Suppressor macrophage treated with lipopolysaccharide for 1 hour (primary cell): ENCODE measurements at regions not wholly inside any gene's neighbourhood (a gene's known extent, or its start where the extent isn't known, plus 50 kb on each side); places are given as distances from the start of the nearest gene placed in this dataset.
"Not testable (repeated sequence)": the region's sequence is repeated elsewhere in the genome, so short reads cannot be mapped to it uniquely, and the experiment has no call there.

ENCODE experiments used
- DNase-seq, 3 donors: peaks; one replicate each; pipeline ENCODE4 v3.0.0-alpha.2; 2020 to 2022

DNA sequence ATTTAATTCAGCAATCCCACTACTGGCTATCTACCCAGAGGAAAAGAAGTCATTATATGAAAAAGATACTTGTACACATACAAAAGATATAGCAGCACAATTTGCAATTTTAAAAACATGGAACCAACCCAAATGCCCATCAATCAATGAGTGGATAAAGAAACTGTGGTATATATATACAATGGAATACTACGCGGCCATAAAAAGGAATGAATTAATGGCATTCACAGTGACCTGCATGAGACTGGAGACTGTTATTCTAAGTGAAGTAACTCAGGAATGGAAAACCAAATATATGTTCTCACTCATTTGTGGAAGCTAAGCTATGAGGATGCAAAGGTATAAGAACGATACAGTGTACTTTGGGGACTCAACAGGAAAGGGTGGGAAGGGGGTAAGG is 102.8 kb upstream of the KCNMA1 start:
- DNase-seq = not testable (repeated sequence)

DNA sequence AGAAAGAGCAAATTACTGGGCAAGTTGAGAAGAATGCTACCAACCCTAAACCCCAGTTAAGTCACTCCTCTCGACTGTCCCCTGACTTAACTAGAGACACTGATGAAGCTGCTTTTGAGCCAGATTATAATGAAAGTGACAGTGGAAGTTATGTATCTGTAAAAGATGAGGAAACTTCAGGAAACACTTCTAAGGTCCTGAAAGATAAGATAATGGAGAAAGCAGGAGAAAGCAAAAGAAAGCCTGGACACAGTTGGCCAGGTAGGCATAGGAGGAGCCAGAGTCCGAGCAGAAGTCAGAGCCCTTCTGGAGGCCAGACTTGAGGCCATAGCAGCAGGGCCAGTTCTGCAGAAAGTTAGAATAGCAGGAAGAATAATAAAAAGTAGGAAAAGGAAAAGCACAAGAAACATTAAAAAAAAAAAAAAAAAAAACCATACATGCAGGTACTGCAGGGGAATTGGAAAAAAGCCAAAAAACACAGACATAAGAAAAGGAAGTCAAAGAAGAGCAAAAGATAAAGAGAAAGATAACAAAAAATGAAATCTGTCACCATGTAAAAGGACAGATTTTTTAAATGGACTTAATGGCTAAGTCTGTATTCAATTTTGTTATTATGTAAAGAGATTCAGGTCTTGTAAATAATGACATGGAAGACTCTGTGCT is 101.0 kb upstream of the KCNMA1 start:
- DNase-seq = no peak

DNA sequence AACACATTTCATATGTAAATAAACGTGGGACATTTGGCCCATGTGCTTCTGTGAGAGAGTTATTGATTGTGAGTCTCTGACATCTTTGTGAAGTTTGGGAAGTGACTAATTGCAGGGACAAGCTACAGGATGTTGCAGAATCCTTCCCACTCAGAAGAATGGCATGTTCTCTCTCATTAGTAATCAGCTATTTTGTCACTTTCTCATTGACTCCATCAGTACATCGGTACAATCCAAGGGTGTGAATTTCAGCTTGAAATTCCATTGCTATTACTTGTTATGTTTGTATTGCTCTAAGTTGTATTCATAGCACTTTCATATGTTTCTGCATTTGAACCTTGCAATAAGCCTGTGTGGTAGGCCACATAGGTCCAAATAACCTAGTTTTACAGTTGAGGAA is 100.0 kb upstream of the KCNMA1 start:
- no peak for DNase-seq

DNA sequence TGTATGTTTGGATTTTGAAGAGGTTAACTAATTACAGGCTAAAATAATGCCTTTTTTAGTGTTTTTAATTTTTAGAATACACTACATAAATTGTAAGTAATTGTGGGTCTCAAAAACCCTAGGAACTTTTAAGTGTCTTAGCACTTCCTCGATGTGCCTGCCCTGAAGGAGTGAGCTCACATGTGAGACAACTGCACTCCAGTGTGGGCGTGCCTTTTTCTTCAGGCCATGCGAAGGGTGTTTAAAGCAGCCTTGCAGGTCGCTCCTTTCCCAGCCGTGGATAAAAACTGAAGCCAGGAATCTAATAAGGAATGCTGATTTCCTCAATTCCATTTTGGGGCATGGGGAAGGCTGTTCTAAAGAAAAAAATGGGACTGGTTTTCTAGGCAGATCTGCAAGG is 97.5 kb upstream of the KCNMA1 start:
- DNase-seq = not testable (repeated sequence)

DNA sequence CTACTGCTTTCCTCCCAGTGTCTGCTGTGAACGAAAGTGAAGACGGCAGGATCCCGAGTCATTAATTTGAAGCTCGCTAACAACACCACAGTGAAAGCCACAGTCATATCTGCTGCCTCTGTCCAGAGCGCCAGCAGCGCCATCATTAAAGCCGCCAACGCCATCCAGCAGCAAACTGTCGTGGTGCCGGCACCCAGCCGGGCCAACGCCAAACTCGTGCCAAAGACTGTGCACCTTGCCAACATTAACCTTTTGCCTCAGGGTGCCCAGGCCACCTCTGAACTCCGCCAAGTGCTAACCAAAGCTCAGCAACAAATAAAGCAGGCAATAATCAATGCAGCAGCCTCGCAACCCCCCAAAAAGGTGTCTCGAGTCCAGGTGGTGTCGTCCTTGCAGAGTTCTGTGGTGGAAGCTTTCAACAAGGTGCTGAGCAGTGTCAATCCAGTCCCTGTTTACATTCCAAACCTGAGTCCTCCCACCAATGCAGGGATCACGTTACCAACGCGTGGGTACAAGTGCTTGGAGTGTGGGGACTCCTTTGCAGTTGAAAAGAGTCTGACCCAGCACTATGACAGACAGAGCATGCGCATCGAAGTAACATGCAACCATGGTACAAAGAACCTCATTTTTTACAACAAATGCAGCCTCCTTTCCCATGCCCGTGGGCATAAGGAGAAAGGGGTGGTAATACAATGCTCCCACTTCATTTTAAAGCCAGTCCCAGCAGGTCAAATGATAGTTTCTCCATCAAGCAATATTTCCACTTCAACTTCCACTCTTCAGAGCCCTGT is 94.8 kb upstream of the KCNMA1 start:
- DNase-seq = no peak

DNA sequence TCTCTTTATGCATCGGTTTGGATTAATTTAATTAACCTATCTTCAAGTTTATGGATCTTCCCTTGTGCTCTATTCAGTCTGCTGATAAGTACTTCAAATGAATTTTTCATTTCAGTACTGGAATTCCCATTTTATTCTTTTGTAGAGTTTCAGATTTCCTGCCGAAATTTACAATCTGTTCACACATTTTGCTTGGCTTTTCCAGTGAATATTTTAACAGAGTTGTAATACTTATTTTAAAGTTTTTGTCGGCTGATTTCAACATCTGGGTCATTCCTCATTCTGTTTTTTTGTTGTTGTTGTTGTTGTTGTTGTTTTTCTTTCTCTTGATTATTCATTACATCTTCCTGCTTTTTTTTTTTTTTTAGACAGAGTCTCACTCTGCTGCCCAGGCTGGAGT is 89.9 kb upstream of the KCNMA1 start:
- no peak for DNase-seq

DNA sequence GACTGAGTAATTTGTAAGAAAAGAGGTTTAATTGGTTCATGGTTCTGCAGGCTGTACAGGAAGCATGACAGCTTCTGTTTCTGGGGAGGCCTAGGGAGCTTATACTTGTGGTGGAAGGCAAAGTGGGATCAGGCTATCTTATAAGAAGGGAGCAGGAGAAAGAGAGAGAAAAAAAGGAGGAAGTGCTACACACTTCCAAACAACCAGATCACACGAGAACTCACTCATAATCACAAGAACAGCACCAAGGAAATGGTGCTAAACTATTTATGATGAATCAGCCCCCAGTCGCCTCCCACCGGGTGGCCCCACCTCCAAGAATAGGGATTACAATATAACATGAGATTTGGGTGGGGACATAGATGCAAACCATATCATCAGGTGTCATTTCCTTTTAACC is 89.1 kb upstream of the KCNMA1 start:
- peak in 2 of 3 donors; percentile 13 to 14 for DNase-seq

DNA sequence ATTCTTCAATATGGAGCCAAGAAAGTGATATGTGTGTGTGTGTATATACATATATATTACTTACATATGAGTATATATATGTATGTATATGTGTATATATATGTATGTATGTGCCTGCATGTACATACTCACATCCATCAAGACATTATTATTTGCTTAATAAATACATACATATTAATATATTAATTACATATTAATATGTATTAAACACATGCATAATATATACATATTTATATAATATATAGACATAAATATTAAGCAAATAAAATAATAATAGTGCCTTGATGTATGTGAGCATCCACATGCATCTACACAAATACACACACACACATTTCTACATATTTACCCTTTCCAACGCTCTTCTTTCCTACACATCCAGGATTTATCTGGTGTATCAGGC is 88.7 kb upstream of the KCNMA1 start:
- no peak for DNase-seq

DNA sequence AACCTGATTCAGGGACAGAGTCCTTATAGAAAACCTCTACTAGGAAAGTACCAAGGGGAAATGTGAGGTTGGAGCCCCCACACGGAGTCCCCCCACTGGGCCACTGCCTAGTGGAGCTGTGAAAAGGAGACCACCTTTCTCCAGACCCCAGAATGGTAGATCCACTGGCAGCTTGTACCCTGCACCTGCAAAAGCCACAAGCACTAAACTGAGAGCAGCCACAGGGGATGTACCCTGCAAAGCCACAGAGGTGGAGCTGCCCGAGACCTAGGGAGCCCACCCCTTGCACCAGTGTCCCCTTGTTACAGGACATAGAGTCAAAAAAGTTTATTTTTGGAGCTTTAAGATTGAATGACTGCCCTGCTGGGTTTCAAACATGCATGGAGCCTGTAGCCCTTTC is 87.2 kb upstream of the KCNMA1 start:
- DNase-seq = no peak

DNA sequence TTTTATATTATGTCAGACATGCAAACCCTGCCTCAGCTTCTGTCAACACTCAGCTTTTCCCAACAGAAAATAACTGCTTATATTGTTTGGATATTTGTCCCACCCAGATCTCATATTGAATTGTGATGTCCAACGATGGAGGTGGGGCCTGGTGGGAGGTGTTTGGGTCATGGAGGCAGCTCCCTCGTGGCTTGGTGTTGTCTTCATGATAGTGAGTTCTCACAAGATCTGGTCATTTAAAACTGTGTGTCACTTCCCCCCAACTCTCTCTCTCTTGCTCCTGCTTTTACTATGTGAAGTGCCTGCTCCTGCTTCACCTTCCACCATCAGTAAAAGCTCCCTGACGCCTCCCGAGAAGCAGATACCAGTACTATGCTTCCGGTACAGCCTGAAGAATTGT is 85.8 kb upstream of the KCNMA1 start:
- no peak for DNase-seq

DNA sequence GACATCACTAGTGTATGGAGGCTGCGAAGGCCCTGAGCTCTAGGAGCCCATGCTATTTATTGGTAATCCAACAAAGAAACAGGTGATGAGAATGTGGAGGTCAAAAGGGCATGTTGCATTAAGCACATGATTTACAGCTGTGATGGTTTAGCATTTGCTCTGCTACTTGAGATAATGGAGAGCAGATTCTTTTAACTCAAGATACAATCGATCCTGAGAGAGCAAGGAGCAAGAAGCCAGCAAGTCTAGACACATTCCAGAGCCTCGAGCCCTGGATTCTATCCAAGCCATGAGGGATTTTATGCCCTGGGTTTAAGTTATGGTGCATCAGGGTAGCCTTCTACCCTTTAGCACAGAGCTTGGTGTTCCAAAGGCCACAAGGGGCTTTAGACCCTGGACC is 85.3 kb upstream of the KCNMA1 start:
- DNase-seq = not testable (repeated sequence)

DNA sequence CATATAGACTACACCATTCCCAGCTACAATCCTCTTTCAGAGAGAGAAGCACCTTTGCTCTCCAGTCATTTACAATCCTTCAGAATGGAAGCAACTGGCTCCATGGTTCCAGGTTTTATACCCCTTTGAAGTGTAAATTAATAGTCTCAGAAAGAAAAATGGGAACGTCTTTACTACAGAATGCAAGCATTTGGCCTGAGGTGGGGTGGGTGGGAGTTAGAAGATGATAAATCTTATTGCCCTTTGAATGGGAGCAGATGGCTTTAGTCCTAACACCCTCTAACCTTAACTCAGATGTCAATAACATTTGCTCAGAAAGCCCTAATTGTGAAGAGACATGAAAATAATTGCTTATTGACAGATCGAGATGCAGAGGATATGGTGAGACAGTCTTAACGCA is 84.2 kb upstream of the KCNMA1 start:
- DNase-seq = no peak

DNA sequence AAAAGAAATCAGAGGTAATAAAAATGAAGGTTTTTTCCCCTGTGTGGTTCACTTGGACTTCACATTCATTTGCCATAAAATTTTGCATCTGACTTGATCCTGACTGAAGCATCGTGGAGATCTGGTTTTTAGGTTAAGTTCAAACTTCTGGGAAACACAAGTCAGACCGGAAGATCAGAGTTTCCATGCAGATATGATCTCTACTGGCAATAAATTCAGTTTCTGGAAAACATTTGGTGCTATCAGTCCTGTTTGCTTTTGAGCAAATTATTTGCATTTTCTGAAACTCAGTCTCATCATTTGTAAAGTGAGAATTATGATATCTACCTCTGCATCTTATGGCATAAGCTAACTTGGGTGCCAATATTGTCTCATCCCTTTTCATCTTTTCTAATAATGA is 81.3 kb upstream of the KCNMA1 start:
- no peak for DNase-seq

DNA sequence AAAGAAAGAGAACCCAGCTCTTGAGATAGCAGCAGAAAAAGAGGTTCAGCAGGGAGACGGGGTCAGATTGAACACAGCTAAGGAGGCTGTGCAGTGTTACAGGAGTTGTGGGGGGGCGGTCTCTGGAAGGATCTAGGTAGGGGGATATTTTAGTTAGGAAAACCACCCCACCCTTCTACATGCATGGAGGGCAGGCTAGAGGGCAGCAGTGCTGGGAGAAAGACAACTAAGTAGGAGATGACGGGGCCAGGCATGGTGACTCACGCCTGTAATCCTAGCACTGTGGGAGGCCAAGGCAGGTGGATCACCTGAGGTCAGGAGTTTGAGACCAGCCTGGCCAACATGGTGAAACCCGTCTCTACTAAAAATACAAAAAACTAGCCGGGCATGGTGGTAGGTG is 80.7 kb upstream of the KCNMA1 start:
- not testable (repeated sequence) for DNase-seq

DNA sequence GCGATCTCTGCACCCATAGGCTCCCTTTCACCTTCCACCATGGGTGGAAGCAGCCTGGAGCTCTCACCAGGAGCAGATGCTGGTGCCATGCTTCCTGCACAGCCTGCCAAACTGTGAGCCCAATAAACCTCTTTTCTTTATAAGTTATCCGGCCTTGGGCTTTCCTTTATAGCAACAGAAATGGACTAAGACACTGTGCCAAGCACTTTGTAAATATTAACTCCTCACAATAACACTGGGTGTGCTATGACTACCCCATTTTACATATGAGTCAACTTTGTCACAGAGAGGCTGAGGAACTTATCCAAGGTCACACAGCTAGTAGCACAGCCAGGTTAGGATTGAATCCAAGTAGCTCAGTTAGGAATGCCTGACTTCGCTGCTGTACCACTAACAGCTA is 79.7 kb upstream of the KCNMA1 start:
- no peak for DNase-seq

DNA sequence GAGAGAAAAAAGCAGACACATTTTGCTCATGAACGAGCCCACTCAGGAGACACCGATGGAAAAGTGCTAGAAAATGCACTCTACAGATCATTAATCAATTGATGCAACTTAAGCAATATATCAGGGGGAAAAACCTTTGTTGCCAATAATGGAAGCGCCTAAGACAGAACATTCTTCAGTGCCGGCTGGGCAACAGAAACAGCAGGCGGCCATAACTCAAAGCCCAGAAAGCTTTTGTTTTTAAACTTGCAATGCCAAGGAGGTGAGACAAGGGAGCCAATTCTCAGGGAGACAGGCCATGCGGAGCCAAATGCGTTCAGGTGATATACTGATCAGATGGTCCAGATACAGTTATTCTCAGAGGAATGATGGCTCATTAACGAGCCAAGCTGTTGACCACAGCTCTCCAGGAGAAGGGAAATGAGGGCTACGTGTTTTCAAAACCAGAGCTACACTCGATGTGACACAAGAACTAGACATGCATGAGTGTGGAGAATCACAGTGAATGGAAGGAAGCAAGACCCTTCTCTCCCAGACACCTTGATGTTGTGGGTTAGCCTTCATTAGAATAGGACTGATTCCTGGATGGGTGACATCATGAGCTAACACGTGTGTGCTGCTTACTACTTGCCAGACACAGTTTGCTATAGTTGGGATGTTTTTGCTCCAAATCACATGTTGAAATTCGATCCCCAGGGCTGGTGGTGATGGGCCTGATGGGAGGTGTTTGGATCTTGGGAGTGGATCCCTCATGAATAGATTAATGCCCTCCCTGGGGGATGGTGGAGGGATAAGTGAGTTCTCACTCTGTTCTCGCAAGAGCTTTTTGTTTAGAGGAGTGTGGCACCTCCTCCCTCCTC is 79.1 kb upstream of the KCNMA1 start:
- DNase-seq = no peak

DNA sequence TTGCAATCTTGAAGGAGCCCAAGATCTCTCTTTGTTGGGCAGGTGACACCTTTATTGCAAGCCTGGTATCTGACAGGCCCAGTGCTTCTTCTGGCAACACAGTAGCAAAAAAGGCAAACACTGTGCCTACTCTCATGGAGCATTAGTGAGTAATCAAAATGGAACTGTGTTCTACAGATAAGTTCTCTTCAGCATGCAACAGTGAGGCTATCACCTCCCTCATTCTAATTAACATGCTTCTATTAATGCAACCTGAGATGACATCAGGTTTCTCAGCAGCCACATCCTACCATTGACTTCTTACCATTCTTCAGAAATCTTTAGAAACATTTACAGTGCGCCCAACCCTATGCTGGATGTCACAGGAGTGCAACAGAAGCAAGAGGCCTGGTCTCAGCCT is 77.9 kb upstream of the KCNMA1 start:
- no peak for DNase-seq

DNA sequence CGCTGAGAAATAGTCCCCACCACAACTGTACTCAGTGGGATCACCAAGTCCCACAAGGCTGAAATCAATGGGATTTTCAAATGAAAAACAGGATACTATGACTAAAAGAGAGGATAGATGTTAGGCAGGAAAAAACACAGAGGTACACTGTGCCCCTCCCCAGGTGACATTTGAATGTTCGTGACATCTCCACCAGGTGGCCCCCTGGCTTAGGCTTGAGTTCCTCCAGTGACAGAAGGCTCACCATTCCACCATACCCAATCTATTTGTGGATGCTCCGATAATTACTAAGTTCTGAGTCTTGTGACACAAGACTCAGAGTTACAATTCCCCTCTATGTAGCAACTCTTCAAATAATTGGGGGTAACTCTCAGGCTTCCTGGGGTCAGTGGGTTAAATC is 77.5 kb upstream of the KCNMA1 start:
- no peak for DNase-seq

DNA sequence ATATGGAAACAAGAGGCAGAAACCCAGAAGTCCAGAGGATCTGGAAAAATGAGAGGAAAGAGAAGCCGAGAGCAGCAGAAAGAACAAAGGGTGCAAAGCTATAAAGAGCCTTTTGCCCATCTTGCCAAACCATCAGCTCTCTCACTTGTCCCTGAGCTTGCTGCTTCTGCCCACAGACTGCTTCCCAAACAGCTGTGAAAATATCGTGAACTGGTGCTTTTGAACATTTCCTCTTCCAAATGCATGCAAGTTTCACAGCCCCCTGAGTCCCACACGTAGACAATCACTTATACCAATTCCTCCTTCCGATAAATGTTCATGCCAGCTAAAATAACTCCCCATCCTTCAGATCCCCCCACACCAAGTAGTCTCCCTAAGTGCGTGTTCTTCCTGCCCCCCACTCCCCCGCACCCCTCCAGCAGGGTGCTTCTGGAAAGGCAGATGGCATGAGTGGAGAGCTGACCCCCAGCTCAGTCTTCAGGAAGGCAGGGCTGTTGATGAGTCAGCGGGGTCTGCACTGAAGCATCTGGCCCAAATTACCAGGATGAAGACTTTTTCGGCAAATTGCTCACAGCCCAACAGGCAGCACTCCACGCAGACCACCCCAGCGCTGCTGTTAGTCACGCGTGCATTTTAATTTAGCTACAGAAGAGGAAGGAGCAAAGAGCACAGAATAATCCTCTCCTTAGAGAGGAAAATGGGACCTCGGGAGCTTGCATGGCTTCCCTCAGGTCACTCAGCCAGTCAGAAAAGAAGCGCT is 76.1 kb upstream of the KCNMA1 start:
- DNase-seq = no peak

DNA sequence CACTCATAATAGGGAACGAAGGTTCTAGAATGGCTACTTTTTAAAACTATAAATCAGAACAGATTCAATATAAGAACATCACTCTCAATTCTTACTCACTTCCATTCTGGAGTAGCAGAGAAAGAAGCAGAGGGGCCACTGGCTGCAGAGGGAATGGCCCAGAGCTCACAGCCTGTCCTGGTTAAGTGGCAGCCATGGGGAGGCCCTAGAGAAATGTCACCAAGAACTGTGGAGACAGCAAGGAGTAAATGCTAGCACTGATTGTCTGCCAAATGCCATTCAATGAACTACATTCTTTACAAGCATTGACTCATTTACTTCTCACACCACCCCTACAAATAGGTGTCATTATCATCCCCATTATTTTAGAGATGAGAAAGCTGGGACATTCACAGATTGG is 74.6 kb upstream of the KCNMA1 start:
- no peak for DNase-seq

DNA sequence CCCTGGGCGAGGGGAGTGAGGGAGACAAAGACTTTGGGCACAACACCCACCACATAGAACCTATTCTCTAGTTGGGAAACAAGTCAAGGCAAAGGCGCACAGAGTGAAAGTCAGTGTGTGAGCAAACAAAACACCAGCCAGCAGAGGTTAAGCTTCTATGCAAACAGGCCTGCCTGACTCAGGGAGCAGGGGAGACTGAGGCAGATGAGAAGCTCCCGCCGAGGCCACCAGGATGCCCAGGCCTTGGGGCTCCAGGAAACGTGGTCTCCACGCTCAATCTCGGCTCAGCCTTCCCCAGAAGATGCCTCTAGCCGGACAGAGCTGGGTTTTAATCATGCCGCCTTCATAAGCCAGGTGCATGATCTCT is 74.1 kb upstream of the KCNMA1 start:
- no peak for DNase-seq

DNA sequence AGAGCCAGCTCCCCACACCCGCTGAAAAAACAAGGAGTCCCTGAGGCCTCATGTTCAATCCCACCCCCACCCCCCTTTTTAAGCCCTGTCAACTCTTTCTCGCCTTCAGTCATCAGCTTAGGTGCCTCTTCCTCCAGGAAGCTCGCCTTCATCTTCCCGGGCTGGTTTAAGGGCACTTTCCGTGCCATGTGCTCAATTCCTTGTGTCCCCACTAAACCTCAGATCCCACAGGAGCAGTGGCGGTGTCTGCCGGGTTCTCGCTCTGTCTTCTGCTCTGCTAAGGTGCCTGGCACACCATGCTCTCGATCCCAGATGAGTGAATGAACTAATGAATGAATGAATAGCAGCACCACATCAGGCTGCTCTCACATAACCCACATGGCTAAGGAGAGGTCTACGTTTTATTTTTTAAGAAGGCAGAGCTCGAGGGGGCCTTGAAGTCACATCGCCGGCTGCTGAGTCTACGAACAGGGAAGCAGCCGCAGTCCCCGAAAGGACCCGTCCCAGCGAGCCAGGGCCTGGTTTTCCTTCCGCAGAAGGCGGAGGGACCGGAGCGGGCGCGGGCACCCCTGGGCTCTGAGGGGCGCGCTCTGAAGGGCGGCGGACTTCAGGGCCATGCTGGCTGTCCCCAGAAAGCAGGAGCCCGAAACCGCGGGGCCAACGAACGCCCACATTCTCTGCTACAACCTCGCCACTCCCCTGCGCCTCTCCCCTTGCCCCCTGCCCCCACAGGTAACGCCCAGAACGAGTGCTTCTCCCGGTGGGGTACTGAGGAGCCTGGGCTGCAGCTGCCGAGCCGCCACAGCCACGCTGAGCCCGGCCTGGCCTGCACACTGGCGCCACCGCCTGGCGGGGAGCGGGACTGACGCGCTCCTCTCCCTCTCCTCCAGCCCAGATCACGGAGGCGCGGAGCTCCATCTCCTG is 73.4 kb upstream of the KCNMA1 start:
- DNase-seq = peak; percentile 61 to 85 (median 82)
